ENCODE measurements at regions not wholly inside any gene's neighbourhood (a gene's known extent, or its start where the extent isn't known, plus 50 kb on each side); places are given as distances from the start of the nearest gene placed in this dataset.

- Histone ChIP-seq H4K20me1 (ENCODE audit: insufficient read depth) (no peaks in the 10 kb centered on the region), H3K4me2 (ENCODE audit: low read length) (no peak overlapping the region)
Observed at GRCh38 chr17:53909802-53910201, 87.1 kb downstream of the KIF2B start.

GRCh38 chr17:53912117-53912516 lies 89.4 kb downstream of the KIF2B start:
- TF ChIP-seq SMC3 (conservative IDR thresholded peaks at IDR 0.05; ENCODE audit: poor library complexity), result no peak
- no peak for TF ChIP-seq POLR2AphosphoS5 (IDR thresholded peaks at IDR 0.05)
- TF ChIP-seq RAD21 (conservative IDR thresholded peaks at IDR 0.05), result no peak
- H3K9ac ChIP-seq (ENCODE audit: low read length), result no peak overlapping the region
- H3K4me3 ChIP-seq (ENCODE audit: low read length), result no peak overlapping the region
- H3K9me2 ChIP-seq (ENCODE audit: insufficient read depth, low read length), result no peaks in the 10 kb centered on the region
- H3K79me2 ChIP-seq (replicated peaks; ENCODE audit: insufficient read depth, low read length), result no peaks in the 10 kb centered on the region
- H3K9me3 ChIP-seq (ENCODE audit: low read length), result no peaks in the 10 kb centered on the region
- no peak overlapping the region for H3K27ac ChIP-seq (ENCODE audit: low read length)
- H3F3A ChIP-seq (ENCODE audit: insufficient read depth, low read length, poor library complexity, severe bottlenecking), result no peaks in the 10 kb centered on the region
- no peak overlapping the region for H3K4me2 ChIP-seq (ENCODE audit: low read length)
- H3K27me3 ChIP-seq (ENCODE audit: insufficient read depth, low read depth, low read length), result no peaks in the 10 kb centered on the region
- no peaks in the 10 kb centered on the region for H4K20me1 ChIP-seq (ENCODE audit: insufficient read depth)
- H3K36me3 ChIP-seq (ENCODE audit: insufficient read depth, low read length), result no peaks in the 10 kb centered on the region
- no peak overlapping the region for H2AFZ ChIP-seq (ENCODE audit: low read depth, low read length)

More at GRCh38 chr17:53909802-53910201, 87.1 kb downstream of the KIF2B start:
- no peaks in the 10 kb centered on the region for H3K9me3 ChIP-seq (ENCODE audit: low read length)
- TF ChIP-seq TAF1 (IDR thresholded peaks at IDR 0.05; ENCODE audit: low read depth), result no peak
- TF ChIP-seq EZH2 (IDR thresholded peaks at IDR 0.05; ENCODE audit: borderline replicate concordance, insufficient read depth, low read length, poor library complexity, severe bottlenecking), result no peak
- TF ChIP-seq REST (IDR thresholded peaks at IDR 0.05; ENCODE audit: borderline replicate concordance), result no peak
- TF ChIP-seq MXI1 (conservative IDR thresholded peaks at IDR 0.05; ENCODE audit: poor library complexity, severe bottlenecking), result no peak
- no peak for TF ChIP-seq RAD21 (conservative IDR thresholded peaks at IDR 0.05)
- no peak for TF ChIP-seq POLR2AphosphoS5 (IDR thresholded peaks at IDR 0.05)
- TF ChIP-seq EP300 (conservative IDR thresholded peaks at IDR 0.05; ENCODE audit: poor library complexity, severe bottlenecking), result no peak
- TF ChIP-seq SMC3 (conservative IDR thresholded peaks at IDR 0.05; ENCODE audit: poor library complexity), result no peak
- no peak for TF ChIP-seq CTCF (IDR thresholded peaks at IDR 0.05; ENCODE audit: poor library complexity, severe bottlenecking)
- no peak overlapping the region for H2AFZ ChIP-seq (ENCODE audit: low read depth, low read length)
- H3K36me3 ChIP-seq (ENCODE audit: insufficient read depth, low read length), result no peaks in the 10 kb centered on the region
- no peak overlapping the region for H3K27ac ChIP-seq (ENCODE audit: low read length)
- H3F3A ChIP-seq (ENCODE audit: insufficient read depth, low read length, poor library complexity, severe bottlenecking), result peaks cover 3% of the 10 kb centered on the region
- no peak overlapping the region for H3K4me3 ChIP-seq (ENCODE audit: low read length)
- H3K79me2 ChIP-seq (replicated peaks; ENCODE audit: insufficient read depth, low read length), result no peaks in the 10 kb centered on the region
- no peaks in the 10 kb centered on the region for H3K9me2 ChIP-seq (ENCODE audit: insufficient read depth, low read length)
- H3K9ac ChIP-seq (ENCODE audit: low read length), result no peak overlapping the region
- no peaks in the 10 kb centered on the region for H3K27me3 ChIP-seq (ENCODE audit: insufficient read depth, low read depth, low read length)

- TF ChIP-seq REST (IDR thresholded peaks at IDR 0.05; ENCODE audit: borderline replicate concordance), result no peak
- no peak for TF ChIP-seq MXI1 (conservative IDR thresholded peaks at IDR 0.05; ENCODE audit: poor library complexity, severe bottlenecking)
- TF ChIP-seq TAF1 (IDR thresholded peaks at IDR 0.05; ENCODE audit: low read depth), result no peak
- TF ChIP-seq EP300 (conservative IDR thresholded peaks at IDR 0.05; ENCODE audit: poor library complexity, severe bottlenecking), result no peak
- TF ChIP-seq POLR2AphosphoS5 (IDR thresholded peaks at IDR 0.05), result no peak
- TF ChIP-seq RAD21 (conservative IDR thresholded peaks at IDR 0.05), result no peak
- TF ChIP-seq SMC3 (conservative IDR thresholded peaks at IDR 0.05; ENCODE audit: poor library complexity), result no peak
- no peak for TF ChIP-seq EZH2 (IDR thresholded peaks at IDR 0.05; ENCODE audit: borderline replicate concordance, insufficient read depth, low read length, poor library complexity, severe bottlenecking)
- no peak for TF ChIP-seq CTCF (IDR thresholded peaks at IDR 0.05; ENCODE audit: poor library complexity, severe bottlenecking)
- no peaks in the 10 kb centered on the region for H3K27me3 ChIP-seq (ENCODE audit: insufficient read depth, low read depth, low read length)
Observed at GRCh38 chr17:53919356-53919755, 96.6 kb downstream of the KIF2B start.

More at GRCh38 chr17:53919356-53919755, 96.6 kb downstream of the KIF2B start:
- H3K4me3 ChIP-seq (ENCODE audit: low read length), result no peak overlapping the region
- no peak overlapping the region for H3K9ac ChIP-seq (ENCODE audit: low read length)
- no peaks in the 10 kb centered on the region for H3K9me2 ChIP-seq (ENCODE audit: insufficient read depth, low read length)
- no peaks in the 10 kb centered on the region for H3K79me2 ChIP-seq (replicated peaks; ENCODE audit: insufficient read depth, low read length)
- no peaks in the 10 kb centered on the region for H3F3A ChIP-seq (ENCODE audit: insufficient read depth, low read length, poor library complexity, severe bottlenecking)
- H3K27ac ChIP-seq (ENCODE audit: low read length), result no peak overlapping the region
- H3K9me3 ChIP-seq (ENCODE audit: low read length), result no peaks in the 10 kb centered on the region
- H3K36me3 ChIP-seq (ENCODE audit: insufficient read depth, low read length), result no peaks in the 10 kb centered on the region
- H2AFZ ChIP-seq (ENCODE audit: low read depth, low read length), result no peak overlapping the region
- H3K4me2 ChIP-seq (ENCODE audit: low read length), result no peak overlapping the region
- H4K20me1 ChIP-seq (ENCODE audit: insufficient read depth), result no peaks in the 10 kb centered on the region
